AG09309 (cell line): ENCODE measurements at regions not wholly inside any gene's neighbourhood (a gene's known extent, or its start where the extent isn't known, plus 50 kb on each side); places are given as distances from the start of the nearest gene placed in this dataset.

ENCODE experiments used
- DNase-seq: peaks from one replicate; pipeline ENCODE4 v3.0.0-alpha.2; 2010; ENCODE audit warnings: low read depth
- H3K4me3 ChIP-seq: 2 replicates; pipeline ENCODE4 v1.5.1; 2011; ENCODE audit warnings: mild to moderate bottlenecking, low read depth, low read length, moderate library complexity; ENCODE audit not compliant: control insufficient read depth
- TF ChIP-seq, protein P1 (sequence below): IDR thresholded peaks from 2 replicates; pipeline ENCODE4 v1.5.1; 2011; ENCODE audit warnings: mild to moderate bottlenecking, low read depth, low read length, inconsistent platforms; ENCODE audit not compliant: insufficient read depth, control insufficient read depth; ENCODE audit errors: missing control alignments

- TF ChIP-seq, protein P1, sequence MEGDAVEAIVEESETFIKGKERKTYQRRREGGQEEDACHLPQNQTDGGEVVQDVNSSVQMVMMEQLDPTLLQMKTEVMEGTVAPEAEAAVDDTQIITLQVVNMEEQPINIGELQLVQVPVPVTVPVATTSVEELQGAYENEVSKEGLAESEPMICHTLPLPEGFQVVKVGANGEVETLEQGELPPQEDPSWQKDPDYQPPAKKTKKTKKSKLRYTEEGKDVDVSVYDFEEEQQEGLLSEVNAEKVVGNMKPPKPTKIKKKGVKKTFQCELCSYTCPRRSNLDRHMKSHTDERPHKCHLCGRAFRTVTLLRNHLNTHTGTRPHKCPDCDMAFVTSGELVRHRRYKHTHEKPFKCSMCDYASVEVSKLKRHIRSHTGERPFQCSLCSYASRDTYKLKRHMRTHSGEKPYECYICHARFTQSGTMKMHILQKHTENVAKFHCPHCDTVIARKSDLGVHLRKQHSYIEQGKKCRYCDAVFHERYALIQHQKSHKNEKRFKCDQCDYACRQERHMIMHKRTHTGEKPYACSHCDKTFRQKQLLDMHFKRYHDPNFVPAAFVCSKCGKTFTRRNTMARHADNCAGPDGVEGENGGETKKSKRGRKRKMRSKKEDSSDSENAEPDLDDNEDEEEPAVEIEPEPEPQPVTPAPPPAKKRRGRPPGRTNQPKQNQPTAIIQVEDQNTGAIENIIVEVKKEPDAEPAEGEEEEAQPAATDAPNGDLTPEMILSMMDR = no peak
- DNase-seq = no peak
- no peak overlapping the region for H3K4me3 ChIP-seq
Observed at GRCh38 chr4:115834441-115834840, 721.0 kb upstream of the NDST4 start.

GRCh38 chr4:115824630-115825029 is 711.2 kb upstream of the NDST4 start:
- TF ChIP-seq, protein P1 = no peak
- no peak for DNase-seq
- no peak overlapping the region for H3K4me3 ChIP-seq

DNA sequence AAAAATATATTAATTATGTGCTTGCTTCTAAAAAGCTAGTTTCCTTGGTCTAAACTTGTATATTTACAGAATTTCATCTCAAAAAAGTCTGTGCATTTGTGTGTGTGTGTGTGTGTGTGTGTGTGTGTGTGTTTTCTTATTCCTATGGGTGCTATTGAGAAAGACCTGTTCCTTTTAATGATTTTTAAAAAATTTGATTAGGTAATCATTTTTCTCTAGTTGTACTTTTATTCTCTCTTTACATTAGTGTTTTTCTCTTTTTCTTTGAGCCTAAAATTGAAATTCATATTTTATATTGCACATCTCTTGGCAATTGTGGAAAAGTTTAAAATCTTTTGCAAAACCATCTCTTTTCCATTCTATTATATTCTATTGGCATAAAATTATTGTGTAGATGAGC is 690.4 kb upstream of the NDST4 start:
- H3K4me3 ChIP-seq = no peak overlapping the region
- no peak for DNase-seq
- TF ChIP-seq, protein P1 = no peak

DNA sequence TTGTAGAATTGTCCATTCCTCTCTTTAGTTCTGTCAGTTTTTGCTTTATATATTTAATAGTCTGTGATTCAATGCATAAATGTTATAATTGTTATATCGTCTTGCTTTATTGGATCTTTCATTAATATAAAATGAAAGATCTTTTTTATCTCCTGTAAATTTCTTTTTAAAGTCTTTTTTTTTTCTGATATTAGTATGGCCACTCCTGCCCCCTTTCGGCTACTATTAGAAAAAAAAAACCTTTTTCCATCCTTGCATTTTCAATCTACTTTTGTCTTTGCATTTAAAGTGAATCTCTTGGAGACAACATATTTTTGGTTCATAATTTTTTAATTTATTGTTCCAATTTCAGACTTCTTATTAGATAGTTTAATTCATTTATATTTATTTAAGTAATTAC is 677.4 kb upstream of the NDST4 start:
- DNase-seq = no peak
- TF ChIP-seq, protein P1 = no peak
- H3K4me3 ChIP-seq = no peak overlapping the region

- no peak for DNase-seq
- TF ChIP-seq, protein P1 = no peak
- no peak overlapping the region for H3K4me3 ChIP-seq
Observed at GRCh38 chr4:115781528-115782146, 668.2 kb upstream of the NDST4 start.

GRCh38 chr4:115780835-115781234 is 667.4 kb upstream of the NDST4 start:
- H3K4me3 ChIP-seq = no peak overlapping the region
- TF ChIP-seq, protein P1 = no peak
- DNase-seq = no peak
